ENCODE measurements at regions not wholly inside any gene's neighbourhood (a gene's known extent, or its start where the extent isn't known, plus 50 kb on each side); places are given as distances from the start of the nearest gene placed in this dataset.

DNA sequence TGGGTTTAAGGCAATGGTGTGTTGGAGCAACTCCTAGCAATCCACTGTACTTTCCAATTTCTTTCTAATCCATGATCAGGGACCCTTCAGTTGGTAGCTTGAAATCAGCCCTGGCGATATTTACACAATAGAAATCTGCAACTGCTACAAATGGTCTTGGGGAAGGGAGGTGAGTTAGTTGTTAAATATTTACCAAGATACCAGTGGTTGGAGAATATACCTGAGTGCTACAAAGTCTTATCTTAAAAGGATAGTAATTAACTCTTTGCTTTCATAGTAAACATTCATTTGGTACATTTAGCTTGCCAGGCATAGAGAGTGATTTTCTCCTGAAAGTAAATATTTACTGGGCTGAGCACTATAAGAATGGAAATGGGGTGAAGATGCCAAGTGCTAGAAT, 568.2 kb downstream of the BCKDHB start:
- H3K27ac ChIP-seq (ENCODE audit: low read length): no peak overlapping the region
- H3K4me3 ChIP-seq (ENCODE audit: low read length): no peak overlapping the region
- H3K4me1 ChIP-seq (ENCODE audit: control insufficient read depth, insufficient read depth, low read length): no peaks in the 10 kb centered on the region
- H3K27me3 ChIP-seq (ENCODE audit: control insufficient read depth, insufficient read depth, low read length): no peaks in the 10 kb centered on the region
- H3K36me3 ChIP-seq (ENCODE audit: control insufficient read depth, insufficient read depth, low read length): no peaks in the 10 kb centered on the region
- 20% methylated on average over 1 of the region's 1 CpG for WGBS (ENCODE audit: insufficient coverage, low lambda C conversion rate)
- no peak for DNase-seq
- peaks cover 3% of the 10 kb centered on the region for H3K9me3 ChIP-seq (ENCODE audit: control insufficient read depth, low read depth, low read length)

DNA sequence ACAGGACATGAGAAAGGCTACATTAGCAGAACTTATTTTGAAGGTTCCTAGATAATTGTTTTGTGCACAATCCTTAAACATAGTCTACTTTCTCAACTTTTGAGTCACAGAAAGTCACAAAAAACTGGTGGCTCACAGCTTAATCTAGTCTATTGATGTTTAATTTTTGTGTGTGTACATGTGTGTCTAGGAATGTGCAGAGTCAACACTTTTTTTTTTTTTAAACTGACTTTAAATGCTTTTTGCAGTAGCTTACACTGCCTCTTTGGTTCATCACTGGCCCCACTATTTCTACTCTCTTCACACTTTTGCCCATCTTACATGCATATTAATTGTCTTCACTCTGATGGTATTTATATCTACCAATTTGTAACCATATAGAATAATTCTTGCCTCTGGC, 566.9 kb downstream of the BCKDHB start:
- peaks cover 3% of the 10 kb centered on the region for H3K9me3 ChIP-seq (ENCODE audit: control insufficient read depth, low read depth, low read length)
- no peaks in the 10 kb centered on the region for H3K27me3 ChIP-seq (ENCODE audit: control insufficient read depth, insufficient read depth, low read length)
- no peaks in the 10 kb centered on the region for H3K4me1 ChIP-seq (ENCODE audit: control insufficient read depth, insufficient read depth, low read length)
- no peak for DNase-seq
- no peak overlapping the region for H3K27ac ChIP-seq (ENCODE audit: low read length)
- H3K4me3 ChIP-seq (ENCODE audit: low read length): no peak overlapping the region
- no peaks in the 10 kb centered on the region for H3K36me3 ChIP-seq (ENCODE audit: control insufficient read depth, insufficient read depth, low read length)

DNA sequence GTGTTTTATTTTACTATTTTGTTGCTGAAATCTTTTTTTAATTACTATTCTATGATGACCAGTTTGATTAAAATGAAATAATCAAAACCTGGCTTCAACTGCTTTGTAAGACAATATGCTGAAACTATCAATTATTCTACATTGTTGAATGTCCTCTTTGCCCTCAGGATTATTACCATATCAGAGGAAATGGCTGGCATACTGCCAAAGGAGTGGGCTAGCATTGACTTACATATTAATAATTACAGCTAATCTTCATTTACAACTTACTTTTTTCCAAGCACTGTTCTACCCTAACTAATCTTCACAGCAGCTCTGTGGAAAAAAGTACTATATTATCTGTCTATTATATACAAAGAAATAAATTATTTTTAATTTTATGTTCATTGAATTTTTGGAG, 560.5 kb downstream of the BCKDHB start:
- no peaks in the 10 kb centered on the region for H3K27me3 ChIP-seq (ENCODE audit: control insufficient read depth, insufficient read depth, low read length)
- no peak for DNase-seq
- H3K9me3 ChIP-seq (ENCODE audit: control insufficient read depth, low read depth, low read length): no peaks in the 10 kb centered on the region
- no peak overlapping the region for H3K27ac ChIP-seq (ENCODE audit: low read length)
- no peaks in the 10 kb centered on the region for H3K36me3 ChIP-seq (ENCODE audit: control insufficient read depth, insufficient read depth, low read length)
- H3K4me3 ChIP-seq (ENCODE audit: low read length): no peak overlapping the region
- H3K4me1 ChIP-seq (ENCODE audit: control insufficient read depth, insufficient read depth, low read length): no peaks in the 10 kb centered on the region

DNA sequence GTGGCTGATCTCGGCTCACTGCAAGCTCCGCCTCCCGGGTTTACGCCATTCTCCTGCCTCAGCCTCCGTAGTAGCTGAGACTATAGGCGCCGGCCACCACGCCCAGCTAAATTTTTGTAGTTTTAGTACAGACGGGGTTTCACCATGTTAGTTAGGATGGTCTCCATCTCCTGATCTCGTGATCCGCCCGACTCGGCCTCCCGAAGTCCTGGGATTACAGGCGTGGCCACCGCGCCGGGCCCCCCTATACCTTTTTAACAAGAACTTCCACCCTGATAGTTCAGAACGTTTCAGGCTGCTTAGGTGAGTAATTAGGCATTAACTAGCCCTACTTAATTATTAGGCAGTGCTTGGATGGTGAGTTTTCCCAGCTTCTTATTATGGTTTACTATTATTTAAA, 552.5 kb downstream of the BCKDHB start:
- no peaks in the 10 kb centered on the region for H3K36me3 ChIP-seq (ENCODE audit: control insufficient read depth, insufficient read depth, low read length)
- WGBS (ENCODE audit: insufficient coverage, low lambda C conversion rate): no CpG with 5 or more reads among the region's 19 CpGs
- H3K9me3 ChIP-seq (ENCODE audit: control insufficient read depth, low read depth, low read length): no peaks in the 10 kb centered on the region
- H3K27me3 ChIP-seq (ENCODE audit: control insufficient read depth, insufficient read depth, low read length): no peaks in the 10 kb centered on the region
- H3K4me3 ChIP-seq (ENCODE audit: low read length): no peak overlapping the region
- no peak for DNase-seq
- no peak overlapping the region for H3K27ac ChIP-seq (ENCODE audit: low read length)
- H3K4me1 ChIP-seq (ENCODE audit: control insufficient read depth, insufficient read depth, low read length): no peaks in the 10 kb centered on the region

DNA sequence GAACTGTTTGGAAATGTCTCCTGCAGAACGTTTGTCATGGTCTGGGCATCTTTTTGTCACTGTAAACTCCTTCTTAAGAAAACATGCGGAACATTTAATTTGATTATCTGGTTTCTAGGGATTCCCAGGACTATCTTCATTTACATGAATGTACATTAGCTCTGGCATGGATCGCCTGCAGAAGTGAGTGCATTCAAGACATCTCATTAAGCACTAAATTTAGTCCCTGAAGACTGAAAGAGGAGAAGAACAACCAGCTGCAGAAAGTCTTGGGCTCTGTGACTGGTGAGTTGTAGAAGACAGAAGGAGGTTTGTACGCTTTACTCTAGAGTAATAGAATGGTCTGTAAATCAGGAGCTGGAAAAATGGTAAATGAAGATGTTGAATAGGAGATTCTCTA, 540.7 kb downstream of the BCKDHB start:
- Histone ChIP-seq H3K27ac (ENCODE audit: low read length) (no peak overlapping the region), H3K36me3 (ENCODE audit: control insufficient read depth, insufficient read depth, low read length) (no peaks in the 10 kb centered on the region), H3K4me1 (ENCODE audit: control insufficient read depth, insufficient read depth, low read length) (no peaks in the 10 kb centered on the region), H3K9me3 (ENCODE audit: control insufficient read depth, low read depth, low read length) (peaks cover 3% of the 10 kb centered on the region), H3K4me3 (ENCODE audit: low read length) (no peak overlapping the region), H3K27me3 (ENCODE audit: control insufficient read depth, insufficient read depth, low read length) (no peaks in the 10 kb centered on the region)
- 100% methylated on average over 1 of the region's 4 CpGs for WGBS (ENCODE audit: insufficient coverage, low lambda C conversion rate)
- no peak for DNase-seq

DNA sequence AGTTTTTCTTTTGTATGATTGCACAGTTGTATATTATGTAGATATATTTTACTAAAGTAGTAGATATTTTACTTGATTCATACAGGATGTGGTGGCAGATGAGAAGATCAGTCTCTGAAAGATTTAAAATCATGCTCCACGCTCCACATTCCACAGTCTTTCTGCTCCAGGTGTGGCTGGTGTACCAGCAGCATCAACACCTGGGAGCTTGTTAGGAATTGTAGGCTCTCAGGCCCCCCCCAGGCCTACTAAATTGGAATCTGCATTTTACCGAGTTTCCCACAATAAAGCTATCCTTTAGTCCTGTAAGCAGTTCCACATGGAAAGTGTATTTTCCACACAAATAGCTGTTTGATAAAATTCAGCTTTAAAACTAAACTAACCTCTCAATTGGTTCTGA, 537.4 kb downstream of the BCKDHB start:
- 100% methylated on average over 1 of the region's 2 CpGs for WGBS (ENCODE audit: insufficient coverage, low lambda C conversion rate)
- H3K36me3 ChIP-seq (ENCODE audit: control insufficient read depth, insufficient read depth, low read length): no peaks in the 10 kb centered on the region
- DNase-seq: no peak

DNA sequence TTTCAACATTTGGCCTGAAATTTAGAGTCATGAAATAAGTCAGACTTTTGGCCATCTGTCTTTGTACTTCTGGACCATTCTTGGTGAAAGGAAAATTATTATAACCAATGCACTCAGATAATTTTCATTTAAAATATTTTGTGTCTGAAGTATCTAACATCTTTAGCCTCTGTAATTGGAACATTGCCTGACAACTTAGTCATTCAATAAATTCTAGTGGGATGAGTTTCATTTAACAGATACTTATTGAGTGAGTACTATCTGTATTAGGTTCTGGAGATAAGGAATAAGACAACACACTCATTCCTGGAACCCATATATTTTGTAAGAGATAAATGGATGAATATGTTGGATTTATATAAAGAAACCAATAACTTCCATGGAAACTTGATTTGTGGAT, 536.0 kb downstream of the BCKDHB start:
- Histone ChIP-seq H3K27ac (ENCODE audit: low read length) (no peak overlapping the region), H3K27me3 (ENCODE audit: control insufficient read depth, insufficient read depth, low read length) (no peaks in the 10 kb centered on the region)
- DNase-seq: no peak

More for the DNA sequence above, 537.4 kb downstream of the BCKDHB start:
- H3K9me3 ChIP-seq (ENCODE audit: control insufficient read depth, low read depth, low read length): peaks cover 3% of the 10 kb centered on the region
- H3K4me3 ChIP-seq (ENCODE audit: low read length): no peak overlapping the region
- no peaks in the 10 kb centered on the region for H3K4me1 ChIP-seq (ENCODE audit: control insufficient read depth, insufficient read depth, low read length)
- no peaks in the 10 kb centered on the region for H3K27me3 ChIP-seq (ENCODE audit: control insufficient read depth, insufficient read depth, low read length)
- H3K27ac ChIP-seq (ENCODE audit: low read length): no peak overlapping the region

DNA sequence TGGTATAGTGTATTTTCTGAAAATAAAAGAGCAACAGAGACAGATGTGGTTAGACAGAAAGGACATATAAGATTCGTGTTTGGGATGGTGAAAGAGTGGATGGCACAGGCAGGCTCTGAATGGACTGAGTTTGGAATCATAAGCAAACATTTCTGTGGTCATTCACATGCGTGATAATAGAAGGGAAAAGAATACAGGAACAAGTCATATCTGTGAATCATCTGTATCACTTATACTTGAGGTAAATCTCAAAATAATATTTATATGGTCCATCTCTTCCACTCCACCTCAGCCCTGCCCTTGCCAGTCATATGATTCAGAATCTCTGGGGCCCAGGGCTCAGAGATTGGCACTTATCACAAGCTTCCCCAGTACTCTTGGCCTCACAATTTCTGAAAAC, 535.1 kb downstream of the BCKDHB start:
- Histone ChIP-seq H3K9me3 (ENCODE audit: control insufficient read depth, low read depth, low read length) (peaks cover 3% of the 10 kb centered on the region), H3K27me3 (ENCODE audit: control insufficient read depth, insufficient read depth, low read length) (no peaks in the 10 kb centered on the region), H3K36me3 (ENCODE audit: control insufficient read depth, insufficient read depth, low read length) (no peaks in the 10 kb centered on the region), H3K4me3 (ENCODE audit: low read length) (no peak overlapping the region), H3K27ac (ENCODE audit: low read length) (no peak overlapping the region), H3K4me1 (ENCODE audit: control insufficient read depth, insufficient read depth, low read length) (peaks cover 3% of the 10 kb centered on the region)
- 50% methylated on average over 1 of the region's 2 CpGs for WGBS (ENCODE audit: insufficient coverage, low lambda C conversion rate)
- no peak for DNase-seq

More for the DNA sequence above, 536.0 kb downstream of the BCKDHB start:
- H3K9me3 ChIP-seq (ENCODE audit: control insufficient read depth, low read depth, low read length): peaks cover 3% of the 10 kb centered on the region
- H3K4me3 ChIP-seq (ENCODE audit: low read length): no peak overlapping the region
- peaks cover 3% of the 10 kb centered on the region for H3K4me1 ChIP-seq (ENCODE audit: control insufficient read depth, insufficient read depth, low read length)
- no peaks in the 10 kb centered on the region for H3K36me3 ChIP-seq (ENCODE audit: control insufficient read depth, insufficient read depth, low read length)

DNA sequence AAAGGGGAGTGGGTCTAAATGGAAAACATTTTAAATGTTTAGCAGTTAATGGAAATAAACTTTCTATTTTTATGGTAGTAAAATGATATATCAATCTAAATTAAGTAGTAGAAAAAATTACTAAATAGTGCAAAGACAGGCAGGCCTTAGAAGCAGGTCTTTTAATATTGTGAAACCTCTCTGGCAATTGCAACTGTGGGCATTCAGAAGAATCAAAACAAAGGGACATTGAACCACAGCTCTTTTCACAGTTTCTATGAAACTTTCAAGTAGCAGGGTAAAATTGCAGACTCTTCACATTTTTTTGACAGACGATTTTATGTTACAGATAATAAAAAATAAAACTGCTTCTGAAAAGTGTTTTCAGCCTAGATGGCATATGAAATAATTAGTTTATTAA, 533.7 kb downstream of the BCKDHB start:
- Histone ChIP-seq H3K36me3 (ENCODE audit: control insufficient read depth, insufficient read depth, low read length) (no peaks in the 10 kb centered on the region), H3K27ac (ENCODE audit: low read length) (no peak overlapping the region), H3K4me3 (ENCODE audit: low read length) (no peak overlapping the region), H3K9me3 (ENCODE audit: control insufficient read depth, low read depth, low read length) (no peaks in the 10 kb centered on the region), H3K27me3 (ENCODE audit: control insufficient read depth, insufficient read depth, low read length) (no peaks in the 10 kb centered on the region), H3K4me1 (ENCODE audit: control insufficient read depth, insufficient read depth, low read length) (peaks cover 3% of the 10 kb centered on the region)
- 100% methylated on average over 1 of the region's 1 CpG for WGBS (ENCODE audit: insufficient coverage, low lambda C conversion rate)
- DNase-seq: no peak

DNA sequence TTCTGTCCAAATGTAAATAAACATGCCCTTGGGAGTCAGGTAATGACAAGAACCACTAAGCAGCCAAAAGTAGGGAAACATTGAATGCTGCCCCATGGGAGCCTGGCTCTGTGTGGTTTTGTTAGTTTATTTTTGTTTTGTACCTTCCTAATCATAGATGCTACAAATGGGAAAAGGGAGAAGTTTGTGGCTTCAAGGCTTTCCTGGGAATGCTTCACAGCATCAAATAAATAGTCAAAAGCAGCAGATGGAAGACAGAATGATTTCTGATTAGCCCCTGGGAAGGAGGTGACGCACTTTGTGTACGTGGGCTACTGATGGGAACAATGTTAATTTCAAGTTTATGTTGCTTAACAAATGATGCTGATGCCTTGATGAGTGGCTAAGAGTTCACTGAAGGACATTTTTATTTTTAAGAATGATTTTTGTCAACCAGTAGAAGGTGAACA, 532.7 kb downstream of the BCKDHB start:
- peaks cover 3% of the 10 kb centered on the region for H3K4me1 ChIP-seq (ENCODE audit: control insufficient read depth, insufficient read depth, low read length)
- H3K27ac ChIP-seq (ENCODE audit: low read length): peak overlapping the region; percentile 48
- DNase-seq: no peak
- no peaks in the 10 kb centered on the region for H3K9me3 ChIP-seq (ENCODE audit: control insufficient read depth, low read depth, low read length)
- no peak overlapping the region for H3K4me3 ChIP-seq (ENCODE audit: low read length)
- no peaks in the 10 kb centered on the region for H3K27me3 ChIP-seq (ENCODE audit: control insufficient read depth, insufficient read depth, low read length)
- 100% methylated on average over 1 of the region's 2 CpGs for WGBS (ENCODE audit: insufficient coverage, low lambda C conversion rate)
- no peaks in the 10 kb centered on the region for H3K36me3 ChIP-seq (ENCODE audit: control insufficient read depth, insufficient read depth, low read length)

DNA sequence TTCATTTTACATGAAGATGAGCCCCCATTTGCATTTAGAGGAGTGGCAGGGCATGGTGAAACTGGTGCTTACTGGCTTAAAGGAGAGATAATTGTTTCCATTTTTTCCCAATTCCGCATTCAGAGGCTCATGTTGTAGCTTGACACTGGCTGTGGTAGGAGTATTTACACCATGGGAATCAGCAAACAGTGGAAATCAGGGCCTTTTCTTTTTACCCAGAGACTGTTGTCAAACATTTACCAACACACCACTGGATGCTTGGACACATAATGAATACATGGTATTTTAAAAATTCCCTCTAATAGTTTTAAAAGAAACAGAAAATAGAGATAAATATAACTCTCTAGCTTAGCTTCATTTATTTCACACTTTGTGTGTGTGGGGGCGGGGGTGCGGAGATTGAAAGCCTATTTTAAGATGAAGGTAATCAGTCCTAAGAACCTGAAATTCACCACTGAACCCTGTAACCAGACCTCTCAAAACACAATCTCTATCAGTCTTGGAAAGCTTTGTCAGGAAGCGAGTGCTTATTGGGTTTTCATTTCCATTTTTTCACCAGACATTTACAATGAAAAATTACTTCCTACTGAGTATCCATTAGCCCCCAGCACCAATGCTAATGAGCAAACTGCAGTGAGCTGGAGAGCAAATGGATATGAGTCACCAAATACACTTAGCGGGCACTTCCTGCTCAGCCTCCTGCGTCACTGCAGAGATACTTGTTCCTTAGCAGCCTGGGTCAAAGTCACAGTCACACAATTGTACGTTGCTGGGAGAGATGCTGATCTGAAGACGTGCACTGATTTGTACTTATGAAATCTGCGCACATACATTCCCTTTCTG, 532.0 kb downstream of the BCKDHB start:
- DNase-seq: peak; percentile 85 to 94
- H3K36me3 ChIP-seq (ENCODE audit: control insufficient read depth, insufficient read depth, low read length): no peaks in the 10 kb centered on the region
- WGBS (ENCODE audit: insufficient coverage, low lambda C conversion rate): 50% methylated on average over 2 of the region's 9 CpGs
- no peaks in the 10 kb centered on the region for H3K27me3 ChIP-seq (ENCODE audit: control insufficient read depth, insufficient read depth, low read length)
- no peaks in the 10 kb centered on the region for H3K9me3 ChIP-seq (ENCODE audit: control insufficient read depth, low read depth, low read length)
- no peak overlapping the region for H3K4me3 ChIP-seq (ENCODE audit: low read length)
- peak overlapping the region; percentile 48 for H3K27ac ChIP-seq (ENCODE audit: low read length)
- peaks cover 3% of the 10 kb centered on the region for H3K4me1 ChIP-seq (ENCODE audit: control insufficient read depth, insufficient read depth, low read length)
